Stimulated activated CD4-positive, alpha-beta T cell treated with anti-CD3 and anti-CD28 coated beads, TNF-alpha, amount 100 ng/mL, for 24 hours (primary cell): ENCODE measurements at regions not wholly inside any gene's neighbourhood (a gene's known extent, or its start where the extent isn't known, plus 50 kb on each side); places are given as distances from the start of the nearest gene placed in this dataset.
"Not testable (repeated sequence)": the region's sequence is repeated elsewhere in the genome, so short reads cannot be mapped to it uniquely, and the experiment has no call there.

Experiments
- DNase-seq, 3 experiments: peaks; one replicate each; pipeline ENCODE4 v3.0.0-alpha.2; 2020; ENCODE audit warnings: low read depth in 3 of 3

GRCh38 chr5:82649943-82650342 is 371.8 kb upstream of the RPS23 start:
- DNase-seq = no peak

DNA sequence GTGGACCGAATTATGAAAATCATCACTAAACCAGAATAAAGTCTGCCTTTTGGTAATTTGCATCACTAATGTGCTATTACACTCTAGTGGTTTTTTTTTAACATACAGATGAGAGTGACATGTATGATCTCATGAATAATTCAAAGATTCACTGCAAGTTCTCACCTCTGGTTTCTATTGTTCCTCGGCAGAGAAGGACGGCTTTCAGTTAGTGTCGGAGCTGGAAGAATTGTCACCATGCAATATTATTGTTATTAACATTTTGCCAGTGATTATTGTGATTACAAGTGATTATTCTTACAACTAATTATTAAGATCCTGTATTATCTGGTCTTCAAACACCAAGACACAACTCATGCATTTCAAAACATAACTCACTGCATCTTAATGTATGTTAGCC is 366.6 kb upstream of the RPS23 start:
- no peak for DNase-seq

DNA sequence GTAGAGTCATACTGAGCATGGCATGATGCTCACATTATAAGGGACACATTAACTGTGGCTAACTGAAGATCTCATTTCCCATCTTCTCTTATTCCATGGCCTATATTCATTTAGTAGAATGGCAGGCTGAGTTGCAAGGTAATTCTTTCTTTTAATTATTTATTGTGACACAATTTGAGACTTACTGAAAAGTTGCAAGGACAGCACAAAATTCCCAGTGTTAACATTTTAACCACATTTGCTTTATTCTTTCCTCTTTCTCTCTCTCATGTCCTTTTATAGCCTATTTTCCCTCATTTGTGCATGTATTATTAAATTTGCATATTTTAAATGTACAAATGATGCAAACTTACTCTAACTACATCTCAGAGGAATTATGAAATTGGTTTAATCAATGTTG is 366.1 kb upstream of the RPS23 start:
- DNase-seq = no peak

DNA sequence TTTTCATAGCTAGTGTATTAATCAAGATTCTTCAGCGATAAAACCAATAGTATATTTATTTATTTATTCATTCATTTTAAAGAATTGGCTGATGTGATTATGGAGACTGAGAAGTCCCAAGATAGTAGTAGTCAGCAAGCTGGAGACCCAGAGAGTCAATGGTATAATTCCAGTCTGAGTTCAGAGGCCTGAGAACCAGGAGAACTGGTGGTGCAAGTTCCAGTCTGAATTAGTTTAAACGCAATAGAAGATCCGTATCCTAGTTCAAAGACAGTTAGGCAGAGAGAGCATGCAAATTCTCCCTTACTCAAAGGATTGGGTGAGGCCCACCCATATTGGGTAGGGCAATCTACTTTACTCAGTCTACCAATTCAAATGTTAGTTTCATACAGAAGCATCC is 364.2 kb upstream of the RPS23 start:
- no peak for DNase-seq

DNA sequence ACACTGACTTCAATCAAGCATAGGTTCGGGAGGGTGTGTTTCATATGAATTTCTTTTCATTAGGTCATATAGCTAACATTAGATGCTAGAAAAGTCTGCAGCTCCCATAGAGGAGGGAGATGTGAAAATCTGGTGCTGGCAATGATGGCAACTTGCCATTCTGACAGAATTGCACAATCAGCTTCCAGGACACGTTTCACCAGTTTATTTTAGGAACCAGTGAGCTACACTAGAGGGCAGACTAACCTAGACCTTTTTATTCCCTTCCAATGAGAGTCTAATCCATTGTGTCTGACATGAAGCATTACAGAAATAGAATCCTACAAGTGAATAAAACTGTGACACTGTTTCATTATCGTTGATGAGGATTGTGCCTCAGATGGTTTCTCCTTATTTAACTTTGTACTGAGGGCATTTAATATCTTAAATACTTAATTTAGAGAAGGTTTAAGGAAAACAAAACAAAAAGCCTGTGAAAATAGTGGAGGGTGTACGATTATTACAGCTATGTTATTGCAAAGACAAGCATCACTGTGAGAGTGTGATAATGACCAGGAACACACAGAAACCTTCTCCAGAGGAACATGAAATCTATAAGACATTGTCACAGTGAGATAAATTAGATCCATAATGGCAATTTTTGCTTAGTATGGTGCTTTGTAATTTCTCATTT is 363.3 kb upstream of the RPS23 start:
- peak in 1 of 3 experiments; percentile 3 for DNase-seq

DNA sequence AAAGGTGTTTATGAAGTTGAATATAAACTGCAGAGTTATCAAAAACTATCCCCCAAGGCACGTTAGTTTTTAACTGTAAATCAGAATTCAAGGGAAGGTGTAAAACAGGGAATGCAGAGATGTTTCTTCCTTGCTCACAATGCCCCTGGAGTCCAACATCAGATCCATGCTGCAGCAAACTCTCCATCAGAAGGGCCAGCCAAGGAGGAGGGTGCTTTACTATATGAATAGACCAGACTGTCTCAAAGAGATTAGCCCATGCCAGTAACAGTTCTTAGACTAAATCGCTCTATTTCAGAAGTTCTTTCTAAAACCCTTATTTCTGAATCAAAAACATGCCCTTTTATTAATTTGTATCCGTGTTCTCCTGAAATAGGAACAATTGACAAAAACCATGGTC is 362.8 kb upstream of the RPS23 start:
- no peak for DNase-seq

DNA sequence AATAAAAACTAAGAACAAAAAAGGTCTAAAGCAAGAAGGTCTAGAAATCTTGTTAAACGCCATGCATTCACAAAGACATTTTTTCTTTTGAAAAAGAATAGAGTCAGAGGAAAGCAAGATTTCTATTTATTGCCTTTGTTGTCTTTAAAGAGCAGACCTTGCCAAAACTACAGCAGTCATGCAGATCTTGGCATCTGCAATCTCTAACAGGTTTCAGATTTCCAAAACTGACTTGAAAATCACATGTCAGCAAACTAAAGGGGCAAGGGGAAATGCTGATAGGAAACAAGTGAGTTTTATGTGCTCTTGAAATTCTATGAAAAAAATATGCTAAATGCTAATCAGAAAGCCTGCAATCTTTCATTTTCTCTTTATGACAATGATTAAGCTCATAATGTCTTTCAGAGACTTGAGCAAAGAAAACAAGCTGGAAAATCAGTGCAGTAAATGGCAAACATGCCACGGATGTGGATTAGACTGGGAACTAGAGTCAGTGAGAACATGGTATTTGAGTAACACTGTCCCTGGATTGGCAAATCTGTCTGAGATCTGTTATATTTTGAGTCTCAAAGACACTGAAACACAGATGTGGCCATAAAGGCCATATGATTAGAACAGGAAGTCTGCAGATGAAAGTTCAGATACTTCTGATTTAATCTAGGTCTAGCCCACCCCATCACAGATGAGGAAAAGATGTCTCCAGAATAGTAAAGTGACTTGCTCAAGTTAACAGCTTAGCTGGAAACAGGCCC is 361.4 kb upstream of the RPS23 start:
- no peak for DNase-seq

- no peak for DNase-seq
Measured at GRCh38 chr5:82636591-82636990, 358.4 kb upstream of the RPS23 start.

DNA sequence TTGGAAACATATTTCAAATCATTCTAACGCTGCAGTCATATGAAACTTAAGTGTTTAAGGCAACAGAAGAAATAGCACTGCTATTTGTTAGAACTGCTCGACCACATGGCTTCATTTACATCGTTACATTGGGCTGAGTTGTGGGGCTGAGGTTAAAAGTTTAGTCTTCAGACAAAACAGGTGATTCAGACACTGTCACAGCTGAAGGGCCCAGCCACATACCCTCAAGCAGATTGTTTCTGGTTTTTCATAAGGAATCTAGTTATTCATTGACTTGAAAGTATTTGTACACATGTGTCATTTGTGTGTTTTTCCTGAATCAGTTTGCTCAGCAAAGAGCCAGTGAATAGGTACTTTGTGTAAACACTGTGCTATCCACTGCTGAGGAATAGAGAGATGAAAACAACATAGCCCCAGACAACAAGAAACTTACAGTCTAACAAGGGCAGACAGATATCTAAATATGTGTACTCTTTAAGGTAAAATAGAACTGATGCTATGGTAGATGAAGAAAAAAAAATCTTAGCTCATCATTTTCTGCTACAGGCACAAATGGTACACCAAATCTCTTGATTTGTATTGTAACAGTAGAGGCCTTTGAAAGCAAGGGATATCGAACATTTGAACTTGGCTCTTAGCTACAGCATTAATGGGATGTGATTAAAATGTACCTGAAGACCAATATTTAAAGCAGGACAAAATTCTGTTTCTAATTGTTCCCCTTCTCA is 357.6 kb upstream of the RPS23 start:
- DNase-seq = no peak

DNA sequence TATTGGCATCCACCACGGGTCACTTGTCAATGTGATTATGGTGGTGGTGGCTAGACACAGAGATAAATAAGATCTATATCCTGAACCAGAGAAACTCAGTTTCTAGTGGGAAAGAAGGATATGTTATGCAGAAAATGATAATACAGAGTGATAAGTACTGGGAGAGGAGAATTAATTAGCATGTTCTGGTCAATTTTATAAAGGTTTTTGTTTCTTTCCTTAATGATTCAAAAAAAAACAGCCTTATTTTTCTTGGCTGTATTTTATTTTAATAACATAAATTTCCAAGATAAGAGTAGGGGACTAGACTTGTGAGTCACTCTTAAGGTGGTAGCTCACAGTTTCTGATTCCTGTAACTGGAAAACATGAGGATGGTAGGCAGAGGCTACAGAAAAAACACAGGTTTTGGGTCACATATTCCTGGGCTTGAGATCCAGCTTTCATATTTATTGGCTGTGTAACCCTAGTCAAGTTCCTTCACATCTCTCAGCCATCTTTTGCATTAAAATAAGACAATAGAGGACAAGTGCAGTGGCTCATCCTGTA is 350.3 kb upstream of the RPS23 start:
- DNase-seq = no peak

DNA sequence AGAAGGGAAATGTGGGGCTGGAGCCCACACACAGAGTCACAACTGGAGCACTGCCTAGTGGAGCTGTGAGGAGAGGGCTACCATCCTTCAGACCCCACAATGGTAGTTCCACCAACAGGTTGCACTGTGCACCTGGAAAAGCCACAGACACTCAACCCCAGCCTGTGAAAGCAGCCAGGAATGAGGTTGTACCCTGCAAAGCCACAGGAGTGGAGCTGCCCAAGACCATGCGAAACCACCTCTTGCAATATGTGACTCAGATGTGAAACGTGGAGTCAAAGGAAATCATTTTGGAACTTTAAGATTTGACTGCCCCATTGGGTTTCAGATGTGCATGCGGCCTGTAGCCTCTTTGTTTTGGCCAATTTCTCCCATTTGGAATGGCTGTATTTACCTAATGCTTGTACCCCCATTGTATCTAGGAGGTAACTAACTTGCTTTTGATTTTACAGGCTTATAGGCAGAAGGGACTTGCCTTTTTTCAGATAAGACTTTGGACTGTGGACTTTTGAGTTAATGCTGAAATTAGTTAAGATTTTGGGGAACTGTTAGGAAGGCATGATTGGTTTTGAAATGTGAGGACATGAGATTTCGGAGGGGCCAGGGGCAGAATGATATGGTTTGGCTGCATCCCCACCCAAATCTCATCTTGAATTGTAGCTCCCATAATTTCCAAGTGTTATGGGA is 348.9 kb upstream of the RPS23 start:
- not testable (repeated sequence) for DNase-seq

- not testable (repeated sequence) for DNase-seq
Measured at GRCh38 chr5:82626012-82626411, 347.9 kb upstream of the RPS23 start.

GRCh38 chr5:82624062-82624461 is 345.9 kb upstream of the RPS23 start:
- no peak for DNase-seq

- DNase-seq = no peak
Measured at GRCh38 chr5:82622711-82623514, 344.8 kb upstream of the RPS23 start.

DNA sequence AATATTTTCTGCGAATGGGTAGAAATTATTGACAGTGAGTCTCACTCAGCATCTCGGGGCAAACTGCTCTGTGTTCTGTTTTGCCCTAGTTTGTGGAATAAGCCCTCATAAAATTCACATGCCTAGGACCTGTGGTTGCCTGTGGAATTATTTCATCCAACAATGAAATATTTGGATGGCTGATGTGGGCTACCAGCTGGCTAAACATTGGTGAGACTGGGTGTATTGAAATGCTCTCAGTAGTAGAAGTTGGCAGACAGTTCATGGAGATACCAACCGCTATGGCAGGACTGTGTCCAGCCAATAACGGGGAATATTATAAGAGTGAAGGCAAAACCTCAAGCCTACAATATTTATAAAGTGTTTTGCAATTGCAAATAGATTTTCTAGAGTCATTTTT is 344.1 kb upstream of the RPS23 start:
- DNase-seq = no peak

- DNase-seq = no peak
Measured at GRCh38 chr5:82620957-82621600, 342.9 kb upstream of the RPS23 start.

GRCh38 chr5:82619097-82619496 is 340.9 kb upstream of the RPS23 start:
- DNase-seq = no peak

GRCh38 chr5:82614706-82615105 is 336.6 kb upstream of the RPS23 start:
- no peak for DNase-seq

DNA sequence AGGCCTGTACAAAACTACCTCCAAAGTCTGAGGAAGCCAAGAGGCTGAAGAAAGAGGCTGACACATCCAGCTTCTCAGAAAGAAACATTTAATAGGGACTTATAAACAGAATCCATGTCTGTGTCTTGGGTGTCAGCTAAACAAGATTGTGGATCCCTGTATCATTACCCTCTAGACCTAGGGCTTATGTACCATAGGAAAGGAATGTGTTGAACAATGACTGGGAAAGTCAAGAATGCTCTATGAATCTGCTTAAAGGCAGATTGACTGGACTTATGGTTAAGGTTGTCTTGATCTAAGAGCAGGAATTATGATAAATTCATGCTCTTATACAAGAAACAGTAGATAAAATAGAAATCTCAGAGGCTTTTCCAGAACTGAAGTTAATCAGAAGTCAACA is 335.7 kb upstream of the RPS23 start:
- no peak for DNase-seq

GRCh38 chr5:82610686-82611085 is 332.5 kb upstream of the RPS23 start:
- no peak for DNase-seq
